ENCODE measurements at regions not wholly inside any gene's neighbourhood (a gene's known extent, or its start where the extent isn't known, plus 50 kb on each side); places are given as distances from the start of the nearest gene placed in this dataset.

GRCh38 chr16:87095271-87095670, 221.9 kb downstream of the C16orf95 start:
- no peak for DNase-seq (ENCODE audit: low read depth)
- no peak for TF ChIP-seq CTCF (IDR thresholded peaks at IDR 0.05; ENCODE audit: insufficient read depth, low read depth, low read length, missing control alignments)
- no peak overlapping the region for H3K4me3 ChIP-seq (ENCODE audit: low read depth, low read length)

- no peak overlapping the region for H3K4me3 ChIP-seq (ENCODE audit: low read depth, low read length)
- TF ChIP-seq CTCF (IDR thresholded peaks at IDR 0.05; ENCODE audit: insufficient read depth, low read depth, low read length, missing control alignments): no peak
- no peak for DNase-seq (ENCODE audit: low read depth)
Observed at GRCh38 chr16:87096746-87097333, 220.4 kb downstream of the C16orf95 start.

GRCh38 chr16:87098361-87098760, 218.8 kb downstream of the C16orf95 start:
- no peak overlapping the region for H3K4me3 ChIP-seq (ENCODE audit: low read depth, low read length)
- TF ChIP-seq CTCF (IDR thresholded peaks at IDR 0.05; ENCODE audit: insufficient read depth, low read depth, low read length, missing control alignments): no peak
- DNase-seq (ENCODE audit: low read depth): no peak

- TF ChIP-seq CTCF (IDR thresholded peaks at IDR 0.05; ENCODE audit: insufficient read depth, low read depth, low read length, missing control alignments): no peak
- no peak overlapping the region for H3K4me3 ChIP-seq (ENCODE audit: low read depth, low read length)
- no peak for DNase-seq (ENCODE audit: low read depth)
Observed at GRCh38 chr16:87098976-87099720, 218.0 kb downstream of the C16orf95 start.

GRCh38 chr16:87100306-87101058, 216.7 kb downstream of the C16orf95 start:
- DNase-seq (ENCODE audit: low read depth): peak; percentile 13
- H3K4me3 ChIP-seq (ENCODE audit: low read depth, low read length): no peak overlapping the region
- no peak for TF ChIP-seq CTCF (IDR thresholded peaks at IDR 0.05; ENCODE audit: insufficient read depth, low read depth, low read length, missing control alignments)

GRCh38 chr16:87101903-87102302, 215.3 kb downstream of the C16orf95 start:
- no peak overlapping the region for H3K4me3 ChIP-seq (ENCODE audit: low read depth, low read length)
- no peak for DNase-seq (ENCODE audit: low read depth)
- TF ChIP-seq CTCF (IDR thresholded peaks at IDR 0.05; ENCODE audit: insufficient read depth, low read depth, low read length, missing control alignments): no peak

Data from GM12865 (cell line).